Body of pancreas (tissue), 4 donors: ENCODE measurements at regions not wholly inside any gene's neighbourhood (a gene's known extent, or its start where the extent isn't known, plus 50 kb on each side); places are given as distances from the start of the nearest gene placed in this dataset.

ENCODE experiments used
- POLR2A ChIP-seq, 3 donors: fragments of 450-650 bp; IDR thresholded peaks; one replicate each; pipeline ENCODE4 v1.6.1; 2016; ENCODE audit warnings: antibody characterized with exemption in 3 of 3, mild to moderate bottlenecking in 2 of 3
- TF ChIP-seq, protein P1 (sequence below), 7 experiments: fragments of 450-650 bp in 4 of 7; fragments of 200-600 bp in 3 of 7; sonication (generic) in 3 of 7; IDR thresholded peaks; one replicate each; pipeline ENCODE4 v1.5.1; 2016 to 2019; ENCODE audit warnings: antibody characterized with exemption in 7 of 7

DNA sequence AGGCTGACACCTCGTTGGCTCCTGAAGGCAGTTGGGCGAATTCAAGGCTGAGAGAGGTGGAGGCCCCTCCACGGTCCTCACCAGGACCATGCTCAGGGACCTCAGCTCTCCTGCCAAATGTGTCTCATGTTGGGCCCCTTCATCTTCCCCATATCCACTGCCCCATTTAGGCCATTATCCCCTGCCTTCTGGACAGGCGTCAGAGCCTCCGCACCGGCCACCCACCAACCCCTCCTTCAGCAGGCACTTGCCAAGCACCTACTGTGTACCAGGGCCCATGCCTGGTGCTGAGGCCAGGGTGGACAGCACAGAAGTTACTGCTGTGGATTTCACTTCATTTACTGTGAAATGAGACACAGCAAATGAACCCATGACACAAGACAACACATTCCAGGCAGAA lies 325.8 kb downstream of the MATN1 start:
- TF ChIP-seq, protein P1, sequence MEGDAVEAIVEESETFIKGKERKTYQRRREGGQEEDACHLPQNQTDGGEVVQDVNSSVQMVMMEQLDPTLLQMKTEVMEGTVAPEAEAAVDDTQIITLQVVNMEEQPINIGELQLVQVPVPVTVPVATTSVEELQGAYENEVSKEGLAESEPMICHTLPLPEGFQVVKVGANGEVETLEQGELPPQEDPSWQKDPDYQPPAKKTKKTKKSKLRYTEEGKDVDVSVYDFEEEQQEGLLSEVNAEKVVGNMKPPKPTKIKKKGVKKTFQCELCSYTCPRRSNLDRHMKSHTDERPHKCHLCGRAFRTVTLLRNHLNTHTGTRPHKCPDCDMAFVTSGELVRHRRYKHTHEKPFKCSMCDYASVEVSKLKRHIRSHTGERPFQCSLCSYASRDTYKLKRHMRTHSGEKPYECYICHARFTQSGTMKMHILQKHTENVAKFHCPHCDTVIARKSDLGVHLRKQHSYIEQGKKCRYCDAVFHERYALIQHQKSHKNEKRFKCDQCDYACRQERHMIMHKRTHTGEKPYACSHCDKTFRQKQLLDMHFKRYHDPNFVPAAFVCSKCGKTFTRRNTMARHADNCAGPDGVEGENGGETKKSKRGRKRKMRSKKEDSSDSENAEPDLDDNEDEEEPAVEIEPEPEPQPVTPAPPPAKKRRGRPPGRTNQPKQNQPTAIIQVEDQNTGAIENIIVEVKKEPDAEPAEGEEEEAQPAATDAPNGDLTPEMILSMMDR (IDR thresholded peaks at IDR 0.05), result no peak
- no peak for TF ChIP-seq POLR2A (IDR thresholded peaks at IDR 0.05)
